ENCODE measurements at regions not wholly inside any gene's neighbourhood (a gene's known extent, or its start where the extent isn't known, plus 50 kb on each side); places are given as distances from the start of the nearest gene placed in this dataset.

DNA sequence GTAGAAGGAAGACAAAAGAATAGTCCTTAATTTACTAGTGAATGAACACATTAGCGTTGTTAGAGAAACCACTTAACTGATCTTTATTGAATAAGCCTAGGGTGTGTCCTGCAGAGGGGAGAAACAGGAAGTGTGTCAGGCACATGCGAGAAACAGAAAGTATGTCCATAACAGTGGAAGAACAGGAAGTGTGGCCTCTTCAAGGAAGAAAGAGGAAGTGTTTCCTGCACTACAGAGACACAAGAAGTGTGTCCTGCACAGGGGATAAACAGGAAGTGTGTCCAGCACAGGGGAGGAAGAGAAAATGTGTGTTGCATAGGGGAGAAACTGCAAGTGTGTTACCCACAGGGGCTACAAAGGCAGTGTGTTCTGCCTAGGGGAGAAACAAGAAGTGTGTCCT, 539.6 kb upstream of the PRKX start:
- Histone ChIP-seq H3K4me1 (no peaks in the 10 kb centered on the region), H3K4me3 (ENCODE audit: low read depth, low read length) (no peak overlapping the region)
- TF ChIP-seq, protein P1, sequence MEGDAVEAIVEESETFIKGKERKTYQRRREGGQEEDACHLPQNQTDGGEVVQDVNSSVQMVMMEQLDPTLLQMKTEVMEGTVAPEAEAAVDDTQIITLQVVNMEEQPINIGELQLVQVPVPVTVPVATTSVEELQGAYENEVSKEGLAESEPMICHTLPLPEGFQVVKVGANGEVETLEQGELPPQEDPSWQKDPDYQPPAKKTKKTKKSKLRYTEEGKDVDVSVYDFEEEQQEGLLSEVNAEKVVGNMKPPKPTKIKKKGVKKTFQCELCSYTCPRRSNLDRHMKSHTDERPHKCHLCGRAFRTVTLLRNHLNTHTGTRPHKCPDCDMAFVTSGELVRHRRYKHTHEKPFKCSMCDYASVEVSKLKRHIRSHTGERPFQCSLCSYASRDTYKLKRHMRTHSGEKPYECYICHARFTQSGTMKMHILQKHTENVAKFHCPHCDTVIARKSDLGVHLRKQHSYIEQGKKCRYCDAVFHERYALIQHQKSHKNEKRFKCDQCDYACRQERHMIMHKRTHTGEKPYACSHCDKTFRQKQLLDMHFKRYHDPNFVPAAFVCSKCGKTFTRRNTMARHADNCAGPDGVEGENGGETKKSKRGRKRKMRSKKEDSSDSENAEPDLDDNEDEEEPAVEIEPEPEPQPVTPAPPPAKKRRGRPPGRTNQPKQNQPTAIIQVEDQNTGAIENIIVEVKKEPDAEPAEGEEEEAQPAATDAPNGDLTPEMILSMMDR (IDR thresholded peaks at IDR 0.05): no peak

DNA sequence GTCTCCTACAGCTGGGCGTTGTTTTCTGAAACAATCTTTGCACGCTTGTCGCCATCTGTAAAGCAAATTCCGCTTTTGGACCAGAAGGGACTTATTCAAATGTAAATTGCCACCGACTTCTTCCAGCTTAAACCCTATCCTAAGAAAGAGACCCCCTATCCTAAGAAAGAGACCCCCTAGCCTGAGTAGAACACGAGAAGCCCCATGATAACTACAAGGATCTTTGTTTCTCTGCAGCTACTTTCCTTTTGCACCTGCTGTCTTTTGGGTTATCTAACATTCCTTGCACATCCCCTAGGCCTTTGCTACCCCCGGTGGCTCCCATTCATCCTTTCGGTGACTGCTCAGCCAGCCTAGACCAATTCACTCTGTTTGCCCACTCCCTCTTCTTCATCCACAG, 536.0 kb upstream of the PRKX start:
- Histone ChIP-seq H3K4me1 (no peaks in the 10 kb centered on the region), H3K27me3 (ENCODE audit: control insufficient read depth, insufficient read depth, low read length) (no peaks in the 10 kb centered on the region), H3K79me2 (no peaks in the 10 kb centered on the region), H3K9ac (no peak overlapping the region), H3K4me3 (ENCODE audit: low read depth, low read length) (no peak overlapping the region), H3K36me3 (ENCODE audit: control insufficient read depth, insufficient read depth, low read length) (no peaks in the 10 kb centered on the region), H3K4me2 (ENCODE audit: low read length) (no peak overlapping the region), H3K9me3 (ENCODE audit: control insufficient read depth, low read length) (no peaks in the 10 kb centered on the region), H3K27ac (no peak overlapping the region), H2AFZ (no peak overlapping the region)
- TF ChIP-seq, protein P1 (IDR thresholded peaks at IDR 0.05): no peak

More for the DNA sequence above, 539.6 kb upstream of the PRKX start:
- Histone ChIP-seq H2AFZ (no peak overlapping the region), H3K4me2 (ENCODE audit: low read length) (no peak overlapping the region), H3K9me3 (ENCODE audit: control insufficient read depth, low read length) (no peaks in the 10 kb centered on the region), H3K27me3 (ENCODE audit: control insufficient read depth, insufficient read depth, low read length) (no peaks in the 10 kb centered on the region), H3K9ac (no peak overlapping the region), H3K36me3 (ENCODE audit: control insufficient read depth, insufficient read depth, low read length) (no peaks in the 10 kb centered on the region), H3K27ac (no peak overlapping the region), H3K79me2 (no peaks in the 10 kb centered on the region)

DNA sequence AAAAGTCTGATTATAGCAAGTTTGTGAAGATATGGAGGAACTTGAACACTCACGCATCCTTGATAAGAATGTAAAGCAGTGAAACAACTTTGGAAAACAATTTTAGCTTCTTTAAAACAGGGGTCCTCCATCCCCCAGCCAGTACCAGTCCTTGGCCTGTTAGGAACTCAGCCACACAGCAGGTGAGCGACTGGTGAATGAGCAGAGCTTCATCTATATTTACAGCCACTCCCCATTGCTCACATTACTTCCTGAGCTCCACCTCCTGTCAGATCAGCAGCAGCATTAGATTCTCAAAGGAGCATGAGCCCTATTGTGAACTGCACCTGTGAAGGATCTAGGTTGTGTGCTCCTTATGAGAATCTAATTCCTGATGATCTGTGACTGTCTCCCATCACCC, 530.3 kb upstream of the PRKX start:
- Histone ChIP-seq H3K9me3 (ENCODE audit: control insufficient read depth, low read length) (no peaks in the 10 kb centered on the region), H2AFZ (no peak overlapping the region), H3K4me3 (ENCODE audit: low read depth, low read length) (no peak overlapping the region), H3K4me1 (no peaks in the 10 kb centered on the region), H3K36me3 (ENCODE audit: control insufficient read depth, insufficient read depth, low read length) (no peaks in the 10 kb centered on the region), H3K9ac (no peak overlapping the region), H3K79me2 (no peaks in the 10 kb centered on the region), H3K27me3 (ENCODE audit: control insufficient read depth, insufficient read depth, low read length) (no peaks in the 10 kb centered on the region), H3K27ac (no peak overlapping the region), H3K4me2 (ENCODE audit: low read length) (no peak overlapping the region)
- TF ChIP-seq, protein P1 (IDR thresholded peaks at IDR 0.05): no peak

- no peak overlapping the region for H3K27ac ChIP-seq
These were observed 527.2 kb upstream of the PRKX start for GRCh38 chrX:4240541-4241194.

More at GRCh38 chrX:4240541-4241194, 527.2 kb upstream of the PRKX start:
- Histone ChIP-seq H3K27me3 (ENCODE audit: control insufficient read depth, insufficient read depth, low read length) (no peaks in the 10 kb centered on the region), H3K36me3 (ENCODE audit: control insufficient read depth, insufficient read depth, low read length) (no peaks in the 10 kb centered on the region), H3K9ac (no peak overlapping the region), H3K4me2 (ENCODE audit: low read length) (no peak overlapping the region), H2AFZ (no peak overlapping the region), H3K79me2 (no peaks in the 10 kb centered on the region), H3K4me1 (no peaks in the 10 kb centered on the region), H3K9me3 (ENCODE audit: control insufficient read depth, low read length) (no peaks in the 10 kb centered on the region), H3K4me3 (ENCODE audit: low read depth, low read length) (no peak overlapping the region)
- TF ChIP-seq, protein P1 (IDR thresholded peaks at IDR 0.05): no peak

Measured in parathyroid adenoma (tissue), 2 donors.